ENCODE measurements at regions not wholly inside any gene's neighbourhood (a gene's known extent, or its start where the extent isn't known, plus 50 kb on each side); places are given as distances from the start of the nearest gene placed in this dataset.

DNA sequence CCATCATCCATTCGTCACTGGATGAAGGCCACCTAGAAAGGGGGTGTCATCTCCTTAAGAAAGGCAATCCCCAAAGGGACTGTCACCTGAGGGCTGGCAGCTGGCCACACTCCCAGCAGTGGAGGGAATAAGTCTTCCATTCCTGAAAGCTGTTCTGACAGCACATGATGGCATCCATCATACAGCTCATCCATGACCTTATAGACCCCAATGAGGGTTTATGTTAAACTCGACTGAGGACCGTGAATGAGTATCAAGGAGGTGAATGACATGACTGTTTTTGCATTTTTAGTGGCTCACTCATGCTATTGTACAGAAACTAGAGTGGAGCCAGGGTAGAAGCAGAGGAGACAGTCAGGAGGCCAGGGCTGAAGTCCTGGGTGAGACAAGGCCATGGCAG lies 203.1 kb upstream of the CNR1 start:
- Histone ChIP-seq H4K5ac (ENCODE audit: insufficient read length, low read depth, low read length) (no peak overlapping the region), H3K4me1 (ENCODE audit: insufficient read depth, low read length) (no peaks in the 10 kb centered on the region), H3K14ac (ENCODE audit: insufficient read depth, low read length) (no peak overlapping the region), H4K8ac (replicated peaks; ENCODE audit: insufficient read length, low read depth, low read length) (no peak overlapping the region), H2AK5ac (ENCODE audit: insufficient read length, low read length) (no peak overlapping the region), H3K4ac (ENCODE audit: low read depth, low read length) (no peak overlapping the region), H3K79me2 (ENCODE audit: insufficient read depth, low read length) (no peaks in the 10 kb centered on the region), H2AFZ (ENCODE audit: low read length) (no peak overlapping the region), H2BK12ac (ENCODE audit: insufficient read length, low read depth, low read length) (no peak overlapping the region), H3K27me3 (ENCODE audit: insufficient read depth, low read length) (no peaks in the 10 kb centered on the region), H3K23me2 (ENCODE audit: insufficient read length, low read depth, low read length, poor library complexity, severe bottlenecking) (no peaks in the 10 kb centered on the region), H3K27ac (ENCODE audit: insufficient read length, low read depth, low read length) (no peak overlapping the region), H3T11ph (ENCODE audit: low read length) (no peak overlapping the region), H3K79me1 (ENCODE audit: insufficient read depth, low read depth, low read length, poor library complexity, severe bottlenecking) (no peaks in the 10 kb centered on the region), H2BK20ac (ENCODE audit: low read depth, low read length, poor library complexity, severe bottlenecking) (no peak overlapping the region), H2BK120ac (ENCODE audit: low read depth, low read length, poor library complexity, severe bottlenecking) (no peak overlapping the region), H3K23ac (ENCODE audit: insufficient read length, low read depth, low read length) (no peak overlapping the region), H2BK5ac (ENCODE audit: insufficient read length, low read length) (no peak overlapping the region), H3K18ac (ENCODE audit: insufficient read length, low read depth, low read length) (no peak overlapping the region), H3K4me2 (ENCODE audit: insufficient read depth, insufficient read length, low read length) (no peak overlapping the region), H3K9me3 (ENCODE audit: control insufficient read depth, low read depth, low read length) (no peaks in the 10 kb centered on the region), H3K56ac (ENCODE audit: insufficient read length, low read depth, low read length) (no peak overlapping the region), H3K9ac (ENCODE audit: extremely low read depth, insufficient read length, low read length) (no peak overlapping the region), H4K91ac (ENCODE audit: insufficient read length, low read depth, low read length) (no peak overlapping the region), H2BK15ac (ENCODE audit: low read depth, low read length) (no peak overlapping the region), H4K20me1 (ENCODE audit: control insufficient read depth, insufficient read depth, insufficient read length) (no peaks in the 10 kb centered on the region)
- Mint-ChIP-seq H3K4me1 (no peaks in the 10 kb centered on the region), H3K9me3 (no peaks in the 10 kb centered on the region; a peak in 2 of 5 replicates), H3K27ac (0 out of 7 replicates have a peak overlapping the region, but pooled peaks of 1 of the 3 experiments have one; percentile 21), H3K4me3 (no peak overlapping the region), H3K36me3 (ENCODE audit: insufficient read depth in 1 of 3, low read depth in 3 of 3) (no peaks in the 10 kb centered on the region), H3K27me3 (ENCODE audit: low read depth) (no peaks in the 10 kb centered on the region)
- WGBS (ENCODE audit: extremely low coverage, insufficient read length, low lambda C conversion rate) = no CpG with 5 or more reads among the region's 3 CpGs
- TF ChIP-seq CTCF (conservative IDR thresholded peaks at IDR 0.05) = no peak
- DNase-seq = no peak

Data from H9 (cell line).